ENCODE measurements at regions not wholly inside any gene's neighbourhood (a gene's known extent, or its start where the extent isn't known, plus 50 kb on each side); places are given as distances from the start of the nearest gene placed in this dataset.
"Not testable (repeated sequence)": the region's sequence is repeated elsewhere in the genome, so short reads cannot be mapped to it uniquely, and the experiment has no call there.

DNA sequence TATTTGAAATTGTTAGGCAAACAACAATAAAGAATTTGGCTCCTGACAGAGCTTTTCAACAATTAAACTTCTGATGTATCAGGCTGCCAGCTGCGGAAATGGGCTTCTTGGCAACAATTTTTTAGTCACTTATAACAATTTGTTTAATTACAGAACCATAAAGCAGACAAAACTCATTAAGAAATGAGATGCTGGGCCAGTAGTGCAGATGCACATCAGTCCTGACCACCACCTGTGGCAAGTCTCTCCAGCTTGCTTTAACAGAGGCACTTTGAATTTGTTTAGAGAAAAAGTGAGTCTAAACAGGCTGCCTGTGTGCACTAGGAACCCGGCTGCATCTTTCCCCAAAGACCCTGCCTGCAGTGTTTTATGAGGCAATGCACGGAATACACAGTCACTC lies 1124.4 kb downstream of the NXPH1 start:
- no peak for DNase-seq

DNA sequence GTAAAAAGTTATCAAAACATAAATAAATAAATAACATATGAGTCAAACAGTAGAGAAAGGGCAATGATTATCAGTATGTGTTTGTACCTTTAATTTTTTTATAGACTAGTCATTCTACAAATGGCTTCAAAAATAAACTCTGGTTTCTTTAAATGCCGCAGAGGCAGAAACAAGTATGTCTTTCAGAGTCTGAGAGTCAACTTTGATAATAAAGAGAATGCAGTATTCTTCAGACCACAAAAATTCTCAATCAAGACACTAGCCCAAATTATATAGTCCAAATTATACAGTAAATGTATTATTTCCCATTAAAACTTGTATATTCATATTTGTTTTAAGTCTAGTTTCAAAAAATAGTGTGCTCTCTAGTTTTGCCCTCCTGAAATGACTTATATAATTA lies 1142.3 kb downstream of the NXPH1 start:
- no peak for DNase-seq

DNA sequence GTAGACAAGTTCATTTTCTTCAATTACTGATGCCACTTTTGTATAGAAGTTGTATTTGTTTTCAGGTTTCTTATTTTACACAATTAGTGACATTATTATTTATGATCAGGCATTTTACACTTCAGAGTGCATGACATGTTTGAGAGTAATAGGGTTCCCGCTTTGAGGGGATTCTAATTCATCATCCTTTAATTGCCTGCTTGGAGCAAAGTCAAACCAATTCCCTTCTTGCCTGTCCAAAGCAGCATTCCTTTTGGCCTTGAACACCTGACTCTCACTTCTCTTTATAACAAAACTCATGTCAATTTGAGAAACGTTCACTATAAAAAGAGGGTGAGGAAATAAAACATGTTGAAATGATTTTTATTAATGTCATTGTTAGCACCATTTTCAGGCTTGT lies 1149.4 kb downstream of the NXPH1 start:
- DNase-seq, result no peak

DNA sequence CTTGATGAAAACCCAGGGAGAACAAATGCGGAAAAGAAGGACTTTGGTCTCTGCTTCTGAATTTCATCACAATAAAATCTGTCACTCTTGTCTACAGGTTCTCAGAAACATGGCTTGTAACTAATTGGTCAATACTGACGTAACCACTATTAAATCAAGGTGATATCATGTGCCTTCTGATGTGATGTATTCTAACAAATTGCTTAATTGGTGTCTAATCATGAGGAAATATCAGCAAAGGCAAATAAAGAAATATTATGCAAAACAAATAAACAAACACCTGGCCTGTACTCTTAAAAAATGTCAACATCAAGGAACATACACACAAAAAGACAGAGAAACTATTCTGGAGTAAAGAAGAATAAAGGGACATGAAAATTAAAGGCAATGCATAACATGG lies 1165.0 kb downstream of the NXPH1 start:
- DNase-seq, result no peak

DNA sequence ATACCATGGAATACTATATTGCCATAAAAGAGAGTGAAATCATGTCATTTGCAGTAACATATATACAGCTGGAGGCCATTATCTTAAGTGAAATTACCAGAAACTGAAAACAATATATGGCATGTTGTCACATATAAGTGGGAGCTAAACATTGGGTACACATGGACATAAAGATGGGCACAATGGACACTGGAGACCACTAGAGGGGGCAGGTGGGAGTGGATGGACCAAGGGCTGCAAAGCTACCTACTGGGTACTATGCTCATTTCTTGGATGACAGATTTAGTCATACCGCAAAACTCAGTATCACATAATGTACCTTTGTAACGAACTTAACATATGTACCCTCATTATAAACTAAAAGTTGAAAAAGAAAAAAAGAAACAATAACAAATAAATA lies 1167.6 kb downstream of the NXPH1 start:
- no peak for DNase-seq

DNA sequence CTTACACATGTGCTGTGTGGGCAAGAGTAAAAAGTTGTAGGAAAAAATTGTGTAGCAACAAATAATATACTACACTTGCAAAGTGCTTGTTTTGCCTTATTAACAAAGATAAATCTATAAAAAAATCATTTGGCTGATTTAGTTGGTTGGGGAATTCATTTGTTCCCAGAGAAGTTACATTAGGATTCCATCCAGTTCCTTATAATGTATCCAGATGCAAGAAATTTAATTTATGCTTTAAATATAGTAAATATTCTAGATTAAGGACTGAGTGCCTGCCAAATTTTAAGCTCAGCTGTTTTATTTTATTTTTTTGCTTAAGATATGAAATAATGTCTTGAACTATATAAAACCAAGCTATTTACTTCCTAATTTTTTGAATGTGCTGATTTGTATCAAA lies 1169.9 kb downstream of the NXPH1 start:
- no peak for DNase-seq

DNA sequence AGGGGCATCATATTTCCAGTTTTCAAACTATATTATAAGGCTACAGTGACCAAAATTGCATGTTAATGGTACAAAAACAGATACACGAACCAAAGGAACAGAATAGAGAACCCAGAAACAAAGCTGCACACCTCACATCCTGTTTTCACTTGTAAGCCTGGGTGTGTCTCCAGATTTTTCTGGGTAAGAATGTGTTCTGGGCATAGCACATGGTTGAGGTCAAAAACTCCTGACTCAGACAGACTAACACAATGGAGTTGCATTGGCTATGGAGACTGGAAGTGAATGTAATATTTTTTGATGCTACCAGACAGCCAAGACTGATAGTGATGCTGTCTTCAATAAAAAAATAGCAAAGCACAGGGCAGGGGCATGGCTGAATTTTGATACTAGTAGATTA lies 1175.2 kb downstream of the NXPH1 start:
- no peak for DNase-seq

DNA sequence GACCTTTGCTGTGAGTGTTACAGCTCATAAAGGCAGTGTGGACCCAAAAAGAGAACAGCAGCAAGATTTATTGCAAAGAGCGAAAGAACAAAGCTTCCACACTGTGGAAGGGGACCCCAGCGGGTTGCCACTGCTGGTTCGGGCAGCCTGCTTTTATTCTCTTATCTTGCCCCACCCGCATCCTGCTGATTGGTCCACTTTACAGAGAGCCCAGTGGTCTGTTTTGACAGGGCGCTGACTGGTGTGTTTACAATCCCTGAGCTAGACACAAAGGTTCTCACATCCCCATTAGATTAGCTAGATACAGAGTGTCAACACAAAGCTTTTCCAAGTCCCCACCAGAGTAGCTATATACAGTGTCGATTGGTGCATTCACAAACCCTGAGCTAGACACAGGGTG lies 1187.5 kb downstream of the NXPH1 start:
- not testable (repeated sequence) for DNase-seq

DNA sequence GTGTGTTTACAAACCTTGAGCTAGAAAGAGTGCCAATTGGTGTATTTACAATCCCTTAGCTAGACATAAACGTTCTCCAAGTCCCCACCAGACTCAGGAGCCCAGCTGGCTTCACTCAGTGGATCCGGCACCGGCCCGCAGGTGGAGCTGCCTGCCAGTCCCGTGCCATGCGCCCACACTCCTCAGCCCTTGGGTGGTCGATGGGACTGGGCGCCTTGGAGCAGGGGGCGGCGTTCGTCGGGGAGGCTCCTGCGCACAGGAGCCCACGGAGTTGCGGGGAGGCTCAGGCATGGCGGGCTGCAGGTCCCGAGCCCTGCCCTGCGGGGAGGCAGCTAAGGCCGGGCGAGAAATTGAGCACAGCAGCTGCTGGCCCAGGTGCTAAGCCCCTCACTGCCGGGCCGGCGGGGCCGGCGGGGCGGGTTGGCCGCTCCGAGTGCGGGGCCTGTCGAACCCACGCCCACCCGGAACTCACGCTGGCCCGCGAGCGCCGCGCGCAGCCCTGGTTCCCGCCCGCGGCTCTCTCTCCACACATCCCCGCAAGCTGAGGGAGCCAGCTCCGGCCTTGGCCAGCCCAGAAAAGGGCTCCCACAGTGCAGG lies 1188.0 kb downstream of the NXPH1 start:
- DNase-seq, result not testable (repeated sequence)

DNA sequence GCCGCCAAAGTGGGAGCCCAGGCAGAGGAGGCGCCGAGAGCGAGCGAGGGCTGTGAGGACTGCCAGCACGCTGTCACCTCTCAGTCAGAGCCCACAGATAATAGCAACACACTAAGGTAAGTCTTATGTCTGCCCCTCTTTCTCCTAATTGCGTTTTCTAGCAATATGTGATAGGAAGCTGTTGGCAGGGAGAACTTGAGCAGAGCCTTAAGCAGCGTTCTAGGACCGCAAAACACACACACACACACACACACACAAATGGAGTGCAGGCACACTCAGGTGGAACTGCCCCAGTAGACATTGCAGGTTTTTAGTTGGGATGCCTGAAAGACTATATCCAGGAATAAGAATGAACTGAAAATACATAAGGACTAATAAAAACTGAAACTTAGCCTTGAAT lies 1188.5 kb downstream of the NXPH1 start:
- no peak for DNase-seq

DNA sequence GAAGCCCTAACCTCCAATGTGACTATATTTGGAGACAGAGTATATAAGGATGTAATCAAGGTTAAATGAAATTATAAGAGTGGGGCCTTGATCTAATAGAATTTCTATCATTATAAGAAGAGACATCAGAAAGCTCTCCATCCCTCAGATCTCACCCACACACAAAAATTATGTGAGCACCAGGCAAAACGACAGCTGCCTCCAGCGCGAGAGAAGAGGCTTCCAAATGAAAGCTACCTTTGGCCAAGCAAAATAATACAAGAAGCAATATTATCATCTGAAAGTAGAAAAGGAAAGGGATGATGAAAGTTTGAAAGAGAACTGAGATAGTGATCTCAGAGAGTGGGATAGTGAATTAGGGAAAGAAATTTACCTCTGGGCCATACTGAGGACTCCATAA lies 1192.5 kb downstream of the NXPH1 start:
- DNase-seq, result no peak

DNA sequence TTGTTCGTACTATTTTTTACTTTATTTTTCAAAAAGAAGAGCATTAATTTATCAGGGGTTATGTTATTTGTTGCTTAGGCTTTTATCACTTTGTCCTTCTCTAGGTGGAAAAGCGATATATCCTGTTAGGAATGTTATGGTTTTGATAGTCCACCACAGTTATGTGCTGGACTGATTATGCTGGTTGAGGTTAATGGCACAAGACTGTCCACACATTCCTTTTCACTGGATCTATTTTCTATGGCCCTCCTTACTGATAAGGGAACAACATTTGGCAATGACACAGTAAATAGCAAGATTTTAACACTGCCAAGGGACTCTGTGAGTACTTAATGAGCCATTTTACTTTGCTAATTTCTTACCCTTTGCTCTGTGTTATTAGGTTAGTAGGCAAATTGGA lies 1212.3 kb downstream of the NXPH1 start:
- DNase-seq, result no peak

DNA sequence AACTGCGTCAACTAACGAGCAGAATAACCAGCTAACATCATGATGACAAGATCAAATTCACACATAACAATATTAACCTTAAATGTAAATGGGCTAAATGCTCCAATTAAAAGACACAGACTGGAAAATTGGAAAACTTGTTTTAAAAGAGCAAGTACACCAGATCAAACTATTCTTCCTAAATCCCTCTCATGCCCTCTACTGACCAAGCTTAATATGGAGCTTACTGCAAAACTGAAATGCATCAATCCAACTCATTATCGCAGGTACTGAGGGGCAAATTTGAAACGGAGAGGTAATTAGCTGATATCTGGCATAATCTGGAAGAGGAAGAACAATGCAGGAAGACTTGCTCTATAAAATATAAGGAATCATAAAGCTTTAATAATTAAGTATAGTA lies 1223.8 kb downstream of the NXPH1 start:
- no peak for DNase-seq

DNA sequence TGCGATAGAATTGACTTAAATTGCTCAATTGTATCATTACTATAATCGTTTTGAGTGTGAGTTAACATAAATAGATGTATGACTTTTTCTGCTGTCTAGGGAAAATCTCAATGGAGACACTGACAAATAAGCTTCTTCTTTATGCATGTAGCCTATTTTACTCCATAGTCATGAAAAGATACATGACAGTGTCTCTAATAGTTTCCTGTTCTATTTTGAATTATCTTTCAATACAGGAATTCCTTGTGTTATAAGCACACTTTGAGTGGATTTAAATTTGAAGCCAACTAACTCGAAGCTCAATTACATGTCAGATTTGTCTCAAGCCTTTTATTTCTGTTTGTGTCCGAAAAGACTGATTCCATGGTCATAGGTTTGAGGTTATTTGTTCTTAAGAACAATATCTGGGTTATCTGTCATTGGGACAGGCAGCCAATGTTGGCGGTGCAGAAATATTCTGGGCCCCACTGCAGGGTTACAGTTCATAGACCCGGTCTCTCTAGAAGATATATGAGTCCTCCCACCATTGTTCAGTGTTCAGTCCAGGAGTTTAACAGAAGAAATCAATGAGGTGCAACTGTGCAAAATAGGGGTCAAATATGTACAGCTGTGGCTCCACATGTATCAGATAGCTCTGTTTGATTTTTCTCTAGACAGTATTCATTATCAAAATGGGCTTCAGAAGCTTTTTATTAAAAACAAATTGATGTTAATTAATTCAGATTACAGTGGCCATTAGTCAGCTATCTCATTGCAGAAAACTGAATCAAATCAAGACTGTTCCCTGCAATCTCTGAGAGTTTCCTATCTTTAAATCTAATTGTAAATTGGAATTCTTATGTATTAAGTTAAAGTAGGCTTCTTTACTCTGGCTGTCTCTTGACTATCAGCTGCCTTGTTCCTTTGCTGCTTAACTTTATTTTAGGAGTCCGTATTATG lies 1238.8 kb downstream of the NXPH1 start:
- no peak for DNase-seq

DNA sequence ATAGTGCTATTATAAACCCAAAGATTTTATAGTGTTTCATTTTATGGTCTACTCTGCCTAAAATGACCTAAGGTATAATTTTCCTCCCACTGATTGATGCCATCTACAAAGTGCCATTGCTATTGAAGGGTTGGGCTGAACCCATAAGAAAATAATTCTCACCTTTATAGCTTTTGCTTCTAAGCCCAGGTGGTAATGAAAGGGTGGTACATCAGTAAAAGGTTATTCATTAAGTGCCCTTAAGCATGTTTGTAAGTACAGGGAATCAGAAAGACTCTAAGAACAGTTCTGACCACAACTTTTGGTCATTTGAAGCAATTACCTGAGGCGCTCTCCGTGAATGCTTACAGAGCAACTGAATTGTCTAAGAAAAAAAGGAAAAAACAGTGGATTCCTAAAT lies 1247.3 kb downstream of the NXPH1 start:
- no peak for DNase-seq

DNA sequence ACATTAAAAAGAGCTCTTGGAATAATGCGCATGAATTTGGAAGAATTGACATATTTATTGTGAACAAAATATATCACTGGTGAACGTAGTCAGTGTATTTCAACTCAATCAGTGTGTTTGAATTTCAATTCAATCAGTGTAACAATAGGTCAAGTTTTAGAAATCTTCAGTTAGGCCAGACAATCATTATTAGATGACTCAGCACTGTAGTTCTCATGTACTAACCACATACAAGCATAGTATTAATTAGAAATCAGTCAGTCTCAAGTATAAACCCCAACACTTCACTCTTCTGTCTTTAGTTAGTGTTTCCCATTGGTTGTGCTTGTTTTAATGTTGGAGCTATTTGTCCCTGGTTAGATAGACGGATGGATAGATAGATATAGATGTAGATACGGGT lies 1247.9 kb downstream of the NXPH1 start:
- DNase-seq, result no peak

DNA sequence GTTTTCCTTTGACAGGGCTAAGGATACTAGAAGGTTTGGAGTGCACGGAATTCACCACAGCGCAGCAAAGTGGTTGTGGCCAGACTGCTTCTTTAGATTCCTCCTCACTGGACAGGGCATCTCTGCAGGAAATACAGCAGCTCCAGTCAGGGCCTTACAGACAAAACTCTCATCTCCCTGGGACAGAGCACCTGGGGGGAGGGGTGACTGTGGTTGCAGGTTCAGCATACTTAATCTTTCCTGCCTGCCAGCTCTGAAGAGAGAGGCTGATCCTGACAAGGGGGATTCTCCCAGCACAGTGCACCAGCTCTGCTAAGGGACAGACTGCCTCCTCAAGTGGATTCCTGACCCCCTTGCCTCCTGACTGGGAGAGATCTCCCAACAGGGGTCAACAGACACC lies 1257.9 kb downstream of the NXPH1 start:
- no peak for DNase-seq

DNA sequence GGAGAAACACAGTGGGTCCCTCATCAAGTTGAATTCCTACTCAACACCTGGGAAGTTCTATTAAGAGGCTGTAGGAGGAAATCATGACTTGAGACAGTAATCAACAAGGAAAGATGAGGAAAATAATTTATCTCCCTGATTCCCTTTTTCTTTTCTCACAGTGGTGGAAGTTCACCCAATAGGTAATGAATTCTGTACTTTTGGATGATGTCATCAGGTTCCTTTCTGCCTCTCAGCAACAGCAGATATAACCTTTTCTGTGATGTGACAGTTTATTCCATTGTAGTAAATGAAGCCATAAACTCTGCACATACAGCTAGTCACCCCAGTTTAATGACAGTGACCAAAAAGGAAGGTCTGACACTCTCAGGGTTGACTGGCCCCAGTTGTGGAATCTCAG lies 1265.0 kb downstream of the NXPH1 start:
- DNase-seq, result no peak

DNA sequence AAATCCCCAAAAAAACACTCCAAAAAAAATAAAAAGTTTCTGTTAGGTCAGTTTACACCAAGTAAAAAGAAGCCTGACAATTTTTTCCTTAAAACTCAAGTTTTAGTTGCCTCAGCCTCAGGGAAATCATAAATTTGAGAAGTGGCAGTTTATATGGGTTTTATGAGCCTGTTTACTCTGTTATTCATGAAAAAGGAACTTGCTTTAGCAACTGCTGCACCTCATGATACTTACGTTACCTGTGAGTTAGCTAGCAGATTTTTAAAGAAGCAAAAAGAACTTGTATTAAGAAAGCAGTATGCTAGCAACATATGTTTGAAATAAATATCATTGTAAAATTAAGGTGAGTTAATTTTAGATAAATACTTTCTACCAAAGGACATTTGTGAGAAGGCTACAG lies 1264.5 kb upstream of the PHF14 start:
- DNase-seq, result no peak

DNA sequence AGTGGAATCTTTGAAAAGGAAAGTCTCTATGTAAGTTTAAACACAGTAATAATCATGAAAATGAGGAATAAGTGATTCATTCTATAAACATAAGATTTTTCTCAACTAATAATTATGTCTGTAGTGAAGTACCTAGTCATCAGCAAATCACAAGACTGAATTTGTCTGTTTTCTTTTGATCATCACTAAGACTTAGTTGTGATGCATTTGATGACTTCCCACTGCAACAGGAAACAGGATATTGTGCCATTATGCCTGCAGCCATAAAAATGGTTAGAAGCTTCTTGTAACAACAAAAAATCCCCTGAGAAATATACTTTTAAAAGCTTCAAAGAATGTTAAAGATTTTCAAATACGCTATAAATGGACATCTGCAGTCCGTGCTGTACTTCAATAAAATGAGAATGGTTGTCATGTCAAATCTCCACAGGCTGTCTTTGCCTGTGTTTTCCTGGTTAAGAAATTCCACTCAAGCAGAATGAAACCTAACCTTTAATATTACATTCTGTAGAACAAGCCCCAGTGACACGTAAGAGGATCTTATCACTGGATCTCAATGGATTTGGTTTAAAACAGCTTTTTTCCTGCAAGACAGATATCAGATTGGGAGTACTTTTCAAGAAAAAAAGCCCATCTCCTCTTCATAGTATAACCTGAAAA lies 1262.3 kb upstream of the PHF14 start:
- DNase-seq, result no peak

DNA sequence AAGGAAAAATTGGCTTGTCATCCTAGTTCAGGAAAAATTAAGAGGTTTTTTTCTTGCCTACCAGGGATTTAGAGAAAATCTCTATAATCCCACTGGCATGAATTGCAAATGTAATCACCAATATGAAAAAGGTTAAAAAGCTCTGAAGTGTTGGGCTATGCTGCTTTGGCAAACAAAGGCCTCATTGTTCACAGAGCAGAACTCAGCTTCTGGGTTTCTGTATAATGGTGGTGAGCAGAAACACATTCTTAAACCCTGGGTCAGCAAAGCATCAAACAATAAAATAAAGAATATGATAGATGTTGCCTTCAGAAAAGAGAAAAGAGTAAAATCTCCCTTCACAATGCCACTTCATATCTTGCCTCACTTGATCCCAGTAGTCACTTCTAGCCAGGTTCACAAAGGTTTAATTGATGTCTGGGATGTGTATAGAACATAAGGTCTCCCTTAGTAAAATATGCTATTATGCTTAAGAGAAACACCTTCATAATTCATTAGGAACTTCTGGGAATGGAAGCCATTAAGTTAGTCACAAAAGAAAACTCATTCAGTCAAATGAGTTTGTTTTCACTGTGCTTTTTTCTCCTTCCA lies 1255.5 kb upstream of the PHF14 start:
- DNase-seq, result no peak

DNA sequence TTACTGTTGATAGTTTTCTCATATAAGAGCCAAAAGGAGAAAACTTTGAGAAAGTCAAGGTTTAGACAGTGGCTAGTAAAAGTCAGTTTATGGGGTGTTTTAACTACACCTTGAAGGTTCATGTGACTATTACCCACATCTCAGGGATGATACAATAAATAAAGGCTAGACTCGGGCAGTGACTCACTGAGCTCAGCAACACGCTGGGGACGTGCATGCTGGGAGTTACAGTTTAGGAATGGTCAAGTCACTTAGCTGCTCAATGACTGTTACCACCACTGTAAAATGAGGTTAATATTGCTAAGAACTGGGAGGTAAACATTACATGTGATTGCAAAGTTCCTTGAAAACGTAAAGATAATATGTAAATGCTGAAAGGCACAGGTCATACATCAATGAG lies 1254.4 kb upstream of the PHF14 start:
- DNase-seq, result no peak

DNA sequence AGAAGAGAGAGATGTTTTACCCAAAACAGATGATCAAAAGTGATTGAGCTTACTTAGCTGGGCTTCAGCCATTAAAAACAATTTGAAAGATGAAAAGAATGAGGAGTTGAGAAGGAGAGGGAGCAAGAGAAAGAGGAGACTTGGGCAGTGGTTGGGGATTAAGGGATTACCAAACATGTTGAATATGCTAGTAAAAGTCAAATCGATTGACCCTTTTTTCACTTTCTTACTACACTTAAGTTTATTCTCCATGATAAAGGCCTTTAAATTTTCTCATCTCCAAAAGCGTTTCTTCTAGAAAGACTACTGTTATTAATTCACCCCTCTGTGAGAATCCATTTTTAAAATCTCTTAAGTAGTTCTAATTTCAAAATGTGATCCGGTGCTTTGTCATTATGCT lies 1254.0 kb upstream of the PHF14 start:
- DNase-seq, result no peak

Measured in DMS153 (cell line).